ENCODE measurements at regions not wholly inside any gene's neighbourhood (a gene's known extent, or its start where the extent isn't known, plus 50 kb on each side); places are given as distances from the start of the nearest gene placed in this dataset.

DNA sequence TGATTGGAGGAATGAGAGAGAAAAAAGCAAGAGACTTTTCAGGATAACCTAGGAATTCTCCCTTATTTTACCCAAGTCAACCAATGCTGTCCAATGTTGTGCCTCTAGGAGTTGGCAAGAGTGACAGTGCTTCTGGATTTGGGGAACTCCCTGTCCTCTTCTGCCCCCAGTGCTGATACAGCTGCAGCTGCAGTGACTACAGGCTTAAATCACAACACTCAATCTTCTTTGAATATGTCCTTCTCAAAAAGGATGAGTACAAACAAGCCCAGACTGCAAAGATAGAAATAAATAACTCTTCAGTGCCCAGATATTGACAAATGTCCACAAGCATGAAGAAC lies 141.0 kb upstream of the COL21A1 start:
- Mint-ChIP-seq H3K4me1 (ENCODE audit: low read depth) (peaks cover 18% of the 10 kb centered on the region), H3K27me3 (ENCODE audit: low read depth) (no peaks in the 10 kb centered on the region), H3K27ac (ENCODE audit: unreplicated experiment) (no peak overlapping the region), H3K36me3 (ENCODE audit: low read depth) (peaks cover 7% of the 10 kb centered on the region), H3K9me3 (ENCODE audit: low read depth) (peaks cover 23% of the 10 kb centered on the region), H3K4me3 (ENCODE audit: unreplicated experiment) (no peak overlapping the region)
- DNase-seq (ENCODE audit: low spot score), result no peak
- TF ChIP-seq, protein P1, sequence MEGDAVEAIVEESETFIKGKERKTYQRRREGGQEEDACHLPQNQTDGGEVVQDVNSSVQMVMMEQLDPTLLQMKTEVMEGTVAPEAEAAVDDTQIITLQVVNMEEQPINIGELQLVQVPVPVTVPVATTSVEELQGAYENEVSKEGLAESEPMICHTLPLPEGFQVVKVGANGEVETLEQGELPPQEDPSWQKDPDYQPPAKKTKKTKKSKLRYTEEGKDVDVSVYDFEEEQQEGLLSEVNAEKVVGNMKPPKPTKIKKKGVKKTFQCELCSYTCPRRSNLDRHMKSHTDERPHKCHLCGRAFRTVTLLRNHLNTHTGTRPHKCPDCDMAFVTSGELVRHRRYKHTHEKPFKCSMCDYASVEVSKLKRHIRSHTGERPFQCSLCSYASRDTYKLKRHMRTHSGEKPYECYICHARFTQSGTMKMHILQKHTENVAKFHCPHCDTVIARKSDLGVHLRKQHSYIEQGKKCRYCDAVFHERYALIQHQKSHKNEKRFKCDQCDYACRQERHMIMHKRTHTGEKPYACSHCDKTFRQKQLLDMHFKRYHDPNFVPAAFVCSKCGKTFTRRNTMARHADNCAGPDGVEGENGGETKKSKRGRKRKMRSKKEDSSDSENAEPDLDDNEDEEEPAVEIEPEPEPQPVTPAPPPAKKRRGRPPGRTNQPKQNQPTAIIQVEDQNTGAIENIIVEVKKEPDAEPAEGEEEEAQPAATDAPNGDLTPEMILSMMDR (IDR thresholded peaks at IDR 0.05), result no peak

GRCh38 chr6:56387621-56388414 lies 140.4 kb upstream of the COL21A1 start:
- Mint-ChIP-seq H3K4me3 (ENCODE audit: unreplicated experiment) (no peak overlapping the region), H3K27me3 (ENCODE audit: low read depth) (no peaks in the 10 kb centered on the region), H3K9me3 (ENCODE audit: low read depth) (peaks cover 23% of the 10 kb centered on the region), H3K36me3 (ENCODE audit: low read depth) (peaks cover 7% of the 10 kb centered on the region), H3K27ac (ENCODE audit: unreplicated experiment) (no peak overlapping the region), H3K4me1 (ENCODE audit: low read depth) (peaks cover 18% of the 10 kb centered on the region)
- DNase-seq (ENCODE audit: low spot score), result no peak
- TF ChIP-seq, protein P1 (IDR thresholded peaks at IDR 0.05), result no peak

DNA sequence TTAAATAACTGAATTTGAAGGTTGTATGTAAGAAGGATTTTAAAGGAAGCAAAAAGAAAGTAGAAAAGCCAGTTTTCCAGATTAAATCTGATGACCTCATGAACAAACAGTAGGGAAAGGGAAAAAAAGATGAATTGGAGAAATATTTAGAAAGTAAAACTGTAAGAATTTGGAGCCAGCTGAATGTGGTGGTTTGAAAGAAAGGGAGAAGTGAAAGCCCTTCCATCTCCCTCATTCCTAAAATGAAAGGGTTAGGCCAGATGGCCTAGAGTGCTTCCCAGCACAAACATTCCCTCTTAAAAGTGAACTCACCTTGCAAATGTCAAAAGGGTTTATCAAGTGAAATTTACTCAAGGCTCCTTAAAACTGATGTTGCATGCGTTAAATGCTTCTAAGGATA lies 139.3 kb upstream of the COL21A1 start:
- Mint-ChIP-seq H3K4me3 (ENCODE audit: unreplicated experiment) (no peak overlapping the region), H3K9me3 (ENCODE audit: low read depth) (peaks cover 23% of the 10 kb centered on the region), H3K36me3 (ENCODE audit: low read depth) (peaks cover 7% of the 10 kb centered on the region), H3K27ac (ENCODE audit: unreplicated experiment) (no peak overlapping the region), H3K27me3 (ENCODE audit: low read depth) (no peaks in the 10 kb centered on the region), H3K4me1 (ENCODE audit: low read depth) (peaks cover 18% of the 10 kb centered on the region)
- DNase-seq (ENCODE audit: low spot score), result no peak
- TF ChIP-seq, protein P1 (IDR thresholded peaks at IDR 0.05), result no peak

DNA sequence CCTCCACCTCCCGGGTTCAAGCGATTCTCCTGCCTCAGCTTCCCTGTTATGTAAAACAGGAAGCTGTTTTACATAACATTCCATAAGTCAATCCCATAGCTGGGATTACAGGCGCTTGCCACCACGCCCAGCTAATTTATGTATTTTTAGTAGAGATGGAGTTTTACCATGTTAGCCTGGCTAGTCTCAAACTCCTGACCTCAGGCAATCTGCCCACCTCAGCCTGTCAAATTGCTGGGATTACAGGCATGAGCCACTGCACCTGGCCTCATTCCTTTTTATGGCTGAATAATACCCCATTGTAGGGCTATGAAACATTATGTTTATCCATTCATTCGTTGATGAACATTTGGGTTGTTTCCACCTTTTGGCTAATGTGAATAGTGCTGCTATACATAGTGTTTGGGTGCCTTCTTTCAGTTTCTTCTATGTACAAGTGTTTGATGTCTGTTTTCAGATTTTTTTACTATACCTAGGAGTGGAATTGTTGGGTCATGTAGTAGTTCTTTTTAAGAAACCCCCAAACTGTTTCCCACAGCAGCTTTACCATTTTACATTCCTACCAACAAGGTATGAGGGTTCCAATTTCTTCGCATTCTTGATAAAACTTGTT lies 138.7 kb upstream of the COL21A1 start:
- H3K36me3 Mint-ChIP-seq (ENCODE audit: low read depth), result peaks cover 7% of the 10 kb centered on the region
- no peak overlapping the region for H3K27ac Mint-ChIP-seq (ENCODE audit: unreplicated experiment)
- H3K4me3 Mint-ChIP-seq (ENCODE audit: unreplicated experiment), result no peak overlapping the region
- H3K4me1 Mint-ChIP-seq (ENCODE audit: low read depth), result peaks cover 18% of the 10 kb centered on the region
- H3K9me3 Mint-ChIP-seq (ENCODE audit: low read depth), result peaks cover 20% of the 10 kb centered on the region
- TF ChIP-seq, protein P1 (IDR thresholded peaks at IDR 0.05), result no peak
- no peaks in the 10 kb centered on the region for H3K27me3 Mint-ChIP-seq (ENCODE audit: low read depth)
- DNase-seq (ENCODE audit: low spot score), result no peak

DNA sequence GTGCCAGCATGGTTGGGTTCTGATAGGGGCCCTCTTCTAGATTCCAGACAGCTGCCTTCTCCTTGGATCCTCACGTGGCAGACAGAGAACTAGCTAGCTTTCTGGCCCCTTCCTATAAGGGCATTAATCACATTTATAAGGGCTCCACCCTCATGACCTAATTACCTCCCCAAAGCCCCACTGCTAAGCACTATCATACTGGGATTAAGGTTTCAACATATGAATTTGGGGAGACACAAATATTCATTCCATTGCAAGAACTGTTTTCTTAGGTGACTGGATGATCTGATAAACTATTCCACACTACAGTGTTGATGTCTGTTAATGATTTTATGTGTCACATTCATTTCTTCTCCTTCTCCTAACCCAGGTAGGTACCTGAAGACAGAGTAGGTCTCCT lies 135.8 kb upstream of the COL21A1 start:
- DNase-seq (ENCODE audit: low spot score), result no peak
- TF ChIP-seq, protein P1 (IDR thresholded peaks at IDR 0.05), result no peak
- no peak overlapping the region for H3K4me3 Mint-ChIP-seq (ENCODE audit: unreplicated experiment)
- H3K9me3 Mint-ChIP-seq (ENCODE audit: low read depth), result peaks cover 7% of the 10 kb centered on the region
- H3K36me3 Mint-ChIP-seq (ENCODE audit: low read depth), result no peaks in the 10 kb centered on the region
- no peaks in the 10 kb centered on the region for H3K27me3 Mint-ChIP-seq (ENCODE audit: low read depth)
- no peak overlapping the region for H3K27ac Mint-ChIP-seq (ENCODE audit: unreplicated experiment)
- peaks cover 22% of the 10 kb centered on the region for H3K4me1 Mint-ChIP-seq (ENCODE audit: low read depth)

All from chondrocyte (in vitro differentiated cells).